Nephron (organoid): ENCODE measurements at regions not wholly inside any gene's neighbourhood (a gene's known extent, or its start where the extent isn't known, plus 50 kb on each side); places are given as distances from the start of the nearest gene placed in this dataset.

ENCODE experiments used
- H3K27ac Mint-ChIP-seq, 3 experiments: 2 replicates each; pipeline ENCODE4 v1.8.0; 2020; ENCODE audit warnings: mixed read lengths in 3 of 3, mild to moderate bottlenecking in 2 of 3, moderate library complexity in 1 of 3
- H3K27me3 Mint-ChIP-seq: 2 replicates; pipeline ENCODE4 v1.8.0; 2021; ENCODE audit warnings: low read depth, mild to moderate bottlenecking, moderate library complexity, mixed read lengths
- H3K36me3 Mint-ChIP-seq: 2 replicates; pipeline ENCODE4 v1.8.0; 2020; ENCODE audit warnings: low read depth, mixed read lengths
- H3K4me1 Mint-ChIP-seq: 2 replicates; pipeline ENCODE4 v1.8.0; 2020; ENCODE audit warnings: mixed read lengths
- H3K4me3 Mint-ChIP-seq, 3 experiments: 2 replicates each; pipeline ENCODE4 v1.8.0; 2020; ENCODE audit warnings: mild to moderate bottlenecking in 3 of 3, mixed read lengths in 3 of 3, moderate library complexity in 2 of 3
- H3K9me3 Mint-ChIP-seq: 2 replicates; pipeline ENCODE4 v1.8.0; 2020; ENCODE audit warnings: mixed read lengths
- CTCF ChIP-seq, 3 experiments: fragments of 200-600 bp; sonication (generic); IDR thresholded peaks; one replicate each; pipeline ENCODE4 v1.5.0; 2021; ENCODE audit warnings: antibody characterized with exemption in 3 of 3; ENCODE audit not compliant: unreplicated experiment in 3 of 3

GRCh38 chr11:15560689-15561467 is 446.2 kb downstream of the INSC start:
- H3K4me3 Mint-ChIP-seq, result no peak overlapping the region
- H3K27me3 Mint-ChIP-seq, result peaks cover 4% of the 10 kb centered on the region
- no peak for TF ChIP-seq CTCF (IDR thresholded peaks at IDR 0.05; ENCODE audit: unreplicated experiment in 3 of 3)
- peaks cover 18% of the 10 kb centered on the region for H3K4me1 Mint-ChIP-seq
- no peaks in the 10 kb centered on the region for H3K9me3 Mint-ChIP-seq
- H3K27ac Mint-ChIP-seq, result no peak overlapping the region
- no peaks in the 10 kb centered on the region for H3K36me3 Mint-ChIP-seq

- Mint-ChIP-seq H3K36me3 (no peaks in the 10 kb centered on the region), H3K4me1 (peaks cover 16% of the 10 kb centered on the region), H3K9me3 (no peaks in the 10 kb centered on the region), H3K27ac (no peak overlapping the region), H3K4me3 (no peak overlapping the region), H3K27me3 (peaks cover 4% of the 10 kb centered on the region)
- TF ChIP-seq CTCF (IDR thresholded peaks at IDR 0.05; ENCODE audit: unreplicated experiment in 3 of 3), result no peak
Measured at GRCh38 chr11:15562230-15562629, 447.5 kb downstream of the INSC start.

GRCh38 chr11:15563054-15563453 is 448.3 kb downstream of the INSC start:
- TF ChIP-seq CTCF (IDR thresholded peaks at IDR 0.05; ENCODE audit: unreplicated experiment in 3 of 3), result no peak
- Mint-ChIP-seq H3K4me1 (peaks cover 8% of the 10 kb centered on the region), H3K27ac (peak overlapping the region in 1 of 3 experiments; percentile 64), H3K4me3 (no peak overlapping the region), H3K36me3 (no peaks in the 10 kb centered on the region), H3K27me3 (peaks cover 4% of the 10 kb centered on the region), H3K9me3 (no peaks in the 10 kb centered on the region)

GRCh38 chr11:15565880-15566279 is 451.2 kb downstream of the INSC start:
- no peak overlapping the region for H3K27ac Mint-ChIP-seq
- H3K27me3 Mint-ChIP-seq, result no peaks in the 10 kb centered on the region
- no peaks in the 10 kb centered on the region for H3K9me3 Mint-ChIP-seq
- no peak for TF ChIP-seq CTCF (IDR thresholded peaks at IDR 0.05; ENCODE audit: unreplicated experiment in 3 of 3)
- no peak overlapping the region for H3K4me3 Mint-ChIP-seq
- no peaks in the 10 kb centered on the region for H3K36me3 Mint-ChIP-seq
- H3K4me1 Mint-ChIP-seq, result peaks cover 21% of the 10 kb centered on the region

GRCh38 chr11:15568440-15568839 is 453.7 kb downstream of the INSC start:
- no peak overlapping the region for H3K4me3 Mint-ChIP-seq
- H3K27me3 Mint-ChIP-seq, result no peaks in the 10 kb centered on the region
- peak overlapping the region in 2 of 3 experiments; percentile 19 to 93 for H3K27ac Mint-ChIP-seq
- no peak for TF ChIP-seq CTCF (IDR thresholded peaks at IDR 0.05; ENCODE audit: unreplicated experiment in 3 of 3)
- H3K36me3 Mint-ChIP-seq, result no peaks in the 10 kb centered on the region
- H3K9me3 Mint-ChIP-seq, result no peaks in the 10 kb centered on the region
- peaks cover 21% of the 10 kb centered on the region for H3K4me1 Mint-ChIP-seq
